Fibroblast of skin of back (primary cell): ENCODE measurements at regions not wholly inside any gene's neighbourhood (a gene's known extent, or its start where the extent isn't known, plus 50 kb on each side); places are given as distances from the start of the nearest gene placed in this dataset.
A peak's percentile ranks its signal among the peaks of the same experiment; 100 is the strongest.
"Not testable (repeated sequence)": the region's sequence is repeated elsewhere in the genome, so short reads cannot be mapped to it uniquely, and the experiment has no call there.

Source experiments
- DNase-seq: peaks from one replicate; pipeline ENCODE4 v3.0.0-alpha.2; 2013

DNA sequence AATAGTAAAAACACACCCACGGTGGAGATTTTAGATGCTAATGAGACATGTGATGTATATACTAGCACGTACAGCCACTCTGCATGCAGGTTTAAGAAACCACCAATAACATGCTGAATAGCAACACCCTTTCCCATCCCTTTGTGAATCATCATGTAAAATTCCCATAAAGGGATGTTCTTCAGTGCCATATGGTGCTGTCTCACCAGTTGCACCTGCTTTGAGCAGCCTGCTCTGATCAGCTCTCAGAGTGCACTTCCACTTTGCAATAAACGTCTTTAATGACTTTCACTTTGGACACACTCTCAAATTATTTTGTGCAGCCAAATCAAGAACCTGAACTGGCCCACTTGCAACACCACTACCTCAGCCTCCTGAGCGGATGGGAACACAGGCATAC lies 615.0 kb downstream of the ANKRD7 start:
- DNase-seq = no peak

DNA sequence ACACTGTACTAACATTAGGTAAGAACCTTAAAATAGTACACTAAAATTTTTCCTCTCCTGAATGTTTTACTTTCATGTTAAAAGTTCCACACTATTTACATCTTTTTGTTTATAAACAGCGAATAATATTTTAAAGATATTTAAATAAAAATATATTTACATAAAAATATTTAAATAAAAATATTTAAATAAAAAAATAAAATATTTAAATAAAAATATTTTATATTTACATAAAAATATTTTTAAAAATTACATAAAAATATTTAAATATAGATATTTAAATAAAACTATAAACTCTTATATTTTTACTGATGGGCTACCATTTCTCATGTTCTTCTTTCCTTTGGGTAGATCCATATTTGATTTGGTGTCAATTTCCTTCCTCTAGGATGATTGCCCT lies 619.0 kb downstream of the ANKRD7 start:
- DNase-seq = no peak

GRCh38 chr7:118844748-118845147 lies 620.2 kb downstream of the ANKRD7 start:
- no peak for DNase-seq

GRCh38 chr7:118845791-118846190 lies 621.3 kb downstream of the ANKRD7 start:
- DNase-seq = no peak

DNA sequence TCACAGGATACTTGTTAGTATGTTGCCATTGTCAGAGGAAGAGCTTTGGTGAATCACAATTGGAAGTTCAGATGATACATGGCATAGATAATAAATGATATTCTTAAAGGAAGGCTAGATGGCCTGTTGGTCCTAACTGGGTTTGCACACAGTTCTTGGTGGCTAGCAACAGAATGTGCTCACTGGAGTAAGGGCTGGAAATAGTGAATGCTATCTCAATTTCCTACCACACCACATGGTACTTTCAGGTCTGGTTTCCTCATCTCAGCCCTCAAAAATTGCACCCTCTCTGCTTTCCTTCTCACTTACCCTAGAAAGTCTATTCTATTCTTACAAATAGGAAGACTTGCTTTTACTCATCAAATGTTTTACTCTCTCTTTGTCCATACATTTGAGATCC lies 622.5 kb downstream of the ANKRD7 start:
- DNase-seq = no peak

DNA sequence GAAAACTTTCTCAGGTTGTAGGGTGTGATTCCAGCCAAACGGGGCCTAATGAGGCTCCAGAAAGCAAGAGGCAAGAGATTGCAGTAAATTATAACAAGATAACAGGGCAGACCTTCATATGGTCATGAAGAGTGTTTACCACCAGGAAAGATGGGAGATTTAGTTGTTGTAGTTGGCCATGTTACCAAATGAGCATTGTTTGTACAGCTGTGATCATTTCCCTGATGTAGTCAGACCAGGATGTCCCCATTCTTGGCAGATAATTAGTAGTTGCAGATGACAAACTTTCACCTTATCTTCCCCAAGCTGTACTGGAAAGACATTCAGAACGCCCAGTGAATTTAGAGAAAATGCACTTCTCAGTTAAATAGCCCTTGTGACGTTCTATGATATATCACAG lies 630.8 kb downstream of the ANKRD7 start:
- no peak for DNase-seq

GRCh38 chr7:118858651-118859149 lies 634.2 kb downstream of the ANKRD7 start:
- DNase-seq = no peak

DNA sequence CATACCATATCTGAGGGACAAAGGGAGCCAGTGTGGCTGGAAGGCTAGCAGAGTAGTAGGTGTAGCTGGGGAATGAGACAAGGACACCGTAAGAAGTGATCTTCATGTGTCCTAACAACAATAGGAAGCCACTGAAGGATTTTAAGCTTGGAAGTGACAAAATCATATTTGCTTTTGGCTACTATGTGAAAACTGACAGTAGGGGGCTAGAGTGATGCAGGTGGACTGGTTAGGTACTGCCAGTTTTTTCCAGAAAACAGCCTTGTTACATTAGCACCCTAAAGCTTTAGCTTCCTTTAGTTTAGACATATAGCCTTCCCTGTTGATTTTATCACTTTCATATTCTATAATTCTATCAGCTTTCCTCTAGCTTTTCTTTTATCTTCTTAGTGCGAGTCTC lies 637.1 kb downstream of the ANKRD7 start:
- no peak for DNase-seq

GRCh38 chr7:118862740-118863139 lies 638.2 kb downstream of the ANKRD7 start:
- DNase-seq = no peak

- DNase-seq = no peak
Measured at GRCh38 chr7:118863966-118864365, 639.5 kb downstream of the ANKRD7 start.

- DNase-seq = no peak
Measured at GRCh38 chr7:118867860-118868259, 643.4 kb downstream of the ANKRD7 start.

DNA sequence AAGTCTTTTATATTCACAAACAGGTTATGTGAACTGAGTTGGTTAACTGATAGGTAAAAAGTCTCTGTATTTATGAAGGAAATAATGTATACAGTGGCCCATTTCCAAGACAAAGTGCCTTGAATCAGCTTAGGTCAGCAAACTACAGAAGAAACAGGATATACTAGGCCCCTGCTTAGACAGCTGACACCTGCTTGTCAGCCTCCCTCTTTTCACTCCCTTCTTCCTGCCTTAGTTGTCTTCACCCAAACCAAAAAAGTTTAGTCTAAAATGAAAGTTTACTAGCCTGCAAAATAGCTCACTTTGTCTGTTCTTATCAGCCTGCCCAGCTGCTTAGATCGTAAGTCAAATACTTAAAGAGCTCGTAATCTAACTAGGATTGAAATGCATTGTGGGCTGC lies 644.6 kb downstream of the ANKRD7 start:
- not testable (repeated sequence) for DNase-seq

- DNase-seq = no peak
Measured at GRCh38 chr7:118870187-118870586, 645.7 kb downstream of the ANKRD7 start.

GRCh38 chr7:118872568-118872967 lies 648.1 kb downstream of the ANKRD7 start:
- DNase-seq = no peak

DNA sequence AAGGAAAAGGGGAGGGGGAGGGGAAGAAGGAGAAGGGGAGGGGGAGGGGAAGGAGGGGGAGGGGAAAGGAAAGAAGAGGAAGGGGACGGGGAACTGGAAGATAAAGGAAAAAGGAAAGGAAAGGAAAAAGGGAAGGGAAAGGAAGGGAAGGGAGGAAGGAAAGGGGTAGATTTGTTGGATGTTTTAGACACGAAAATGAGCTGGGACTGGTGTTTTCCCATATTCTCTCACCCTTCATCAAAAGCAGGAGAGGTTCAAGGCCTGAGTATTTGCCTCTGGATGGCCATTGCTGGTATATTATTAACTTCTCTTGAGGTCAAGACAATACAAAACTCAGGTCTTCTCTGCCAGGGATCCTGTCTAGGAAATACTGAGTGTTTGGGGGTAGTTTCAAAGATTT lies 652.7 kb downstream of the ANKRD7 start:
- no peak for DNase-seq

- no peak for DNase-seq
Measured at GRCh38 chr7:118878336-118878735, 653.8 kb downstream of the ANKRD7 start.

DNA sequence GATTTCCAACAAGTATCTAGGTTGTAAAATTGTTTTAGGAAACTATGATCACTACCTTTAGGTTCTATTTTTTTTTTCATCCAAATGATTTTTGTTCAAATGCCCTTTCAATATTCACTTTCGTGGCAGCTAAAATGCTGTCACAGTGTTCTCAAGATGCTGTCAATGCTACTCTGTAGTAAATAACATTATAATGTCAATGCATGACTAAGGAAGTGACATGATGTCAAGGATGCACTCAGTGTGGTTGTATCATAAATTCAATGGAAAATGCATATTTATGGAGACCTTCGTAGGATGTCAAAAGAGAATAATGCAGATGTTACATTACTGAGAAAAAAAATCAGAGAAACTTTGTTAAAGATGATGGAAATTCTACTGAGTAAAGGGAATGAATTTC lies 673.8 kb downstream of the ANKRD7 start:
- DNase-seq = no peak

- no peak for DNase-seq
Measured at GRCh38 chr7:118902600-118902999, 678.1 kb downstream of the ANKRD7 start.

- DNase-seq = no peak
Measured at GRCh38 chr7:118907911-118908527, 683.5 kb downstream of the ANKRD7 start.

- DNase-seq = not testable (repeated sequence)
Measured at GRCh38 chr7:118916120-118916519, 691.6 kb downstream of the ANKRD7 start.

GRCh38 chr7:118918556-118918955 lies 694.1 kb downstream of the ANKRD7 start:
- peak; percentile 21 for DNase-seq

DNA sequence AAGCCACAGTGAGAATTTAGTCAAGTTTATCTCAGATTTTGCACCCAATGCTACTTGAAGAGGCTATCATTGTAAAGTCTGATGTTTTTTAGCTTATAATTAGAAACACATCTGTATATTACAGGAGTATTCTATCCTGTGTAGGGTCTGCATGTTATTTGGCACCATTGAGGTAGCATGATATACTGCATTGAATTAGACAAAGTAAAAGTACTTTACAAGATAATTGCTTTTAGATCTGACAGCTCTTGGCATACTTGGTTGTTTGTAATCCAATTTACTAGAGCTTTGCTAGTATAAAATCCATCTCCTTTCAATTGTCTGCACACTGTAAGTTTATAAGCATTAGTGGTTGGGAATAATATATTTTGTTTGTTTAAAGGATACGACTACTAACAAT lies 714.3 kb downstream of the ANKRD7 start:
- DNase-seq = no peak

DNA sequence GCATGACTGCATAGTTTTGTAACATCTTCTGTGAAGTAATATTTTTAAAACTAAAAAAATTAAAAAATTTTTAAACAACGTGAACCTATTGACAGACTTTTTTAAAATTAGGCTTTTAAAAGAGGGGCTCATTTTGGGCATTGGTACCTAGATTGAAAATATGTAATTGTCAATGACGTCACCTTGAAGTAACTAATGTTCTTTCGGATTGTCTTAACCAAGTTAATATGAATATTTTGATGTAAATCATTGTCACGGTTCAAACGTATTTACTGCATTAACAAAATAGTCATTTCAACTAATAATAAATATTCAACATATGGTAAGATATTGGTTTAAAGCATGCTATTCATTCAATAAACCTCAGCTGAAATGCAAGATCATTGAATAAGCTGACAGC lies 719.8 kb downstream of the ANKRD7 start:
- DNase-seq = no peak

DNA sequence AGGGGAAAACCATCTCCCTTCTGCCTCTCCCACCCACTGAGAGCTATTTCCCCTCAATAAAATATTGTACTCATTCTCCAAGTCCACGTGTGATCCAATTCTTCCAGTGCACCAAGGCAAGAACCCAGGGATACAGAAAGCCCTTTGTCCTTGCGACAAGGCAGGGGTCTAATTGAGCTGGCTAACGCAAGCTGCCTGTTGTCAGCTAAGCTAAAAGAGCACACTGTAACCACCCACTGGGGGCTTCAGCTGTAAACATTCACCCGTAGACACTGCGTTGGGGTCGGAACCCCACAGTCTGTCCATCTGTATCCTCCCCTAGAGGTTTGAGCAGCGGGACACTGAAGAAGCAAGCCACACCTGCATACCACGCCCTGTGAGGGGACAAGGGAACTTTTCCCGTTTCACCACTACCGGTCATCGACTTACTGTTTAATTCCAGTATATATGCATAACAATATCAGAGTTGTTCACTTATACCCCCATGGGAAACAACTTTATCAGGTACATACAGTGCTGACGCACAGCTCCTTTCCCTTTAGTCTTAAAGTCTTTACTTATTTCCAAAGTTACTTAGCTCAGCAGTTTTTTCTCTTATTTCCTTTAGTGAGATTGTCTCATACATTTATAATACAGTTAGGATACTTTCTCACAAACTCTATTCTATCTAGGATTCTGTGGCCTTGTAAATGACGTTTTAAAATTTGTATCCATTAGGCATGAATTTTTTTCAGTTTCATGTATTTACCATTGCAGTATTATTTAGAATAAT lies 721.6 kb downstream of the ANKRD7 start:
- DNase-seq = no peak
